Mesenchymal stem cell (in vitro differentiated cells and primary cell): ENCODE measurements at regions not wholly inside any gene's neighbourhood (a gene's known extent, or its start where the extent isn't known, plus 50 kb on each side); places are given as distances from the start of the nearest gene placed in this dataset.

Experiments used
- DNase-seq: peaks from one replicate; pipeline ENCODE4 v3.0.0-alpha.2; 2013
- H2AFZ ChIP-seq: one replicate; pipeline ENCODE4 v1.6.1; 2013; ENCODE audit warnings: low read depth, mild to moderate bottlenecking, control low read depth, inconsistent platforms, low read length, moderate library complexity
- H2AK5ac ChIP-seq: 2 replicates; pipeline ENCODE4 v1.6.1; 2013; ENCODE audit warnings: low read length, moderate library complexity, mild to moderate bottlenecking, inconsistent platforms; ENCODE audit not compliant: severe bottlenecking
- H2BK120ac ChIP-seq: one replicate; pipeline ENCODE4 v1.6.1; 2013; ENCODE audit warnings: low read depth, mild to moderate bottlenecking, inconsistent platforms, low read length, moderate library complexity
- H2BK12ac ChIP-seq, 2 experiments: one replicate each; pipeline ENCODE4 v1.6.1; 2013; ENCODE audit warnings: inconsistent platforms in 2 of 2, low read length in 2 of 2, mild to moderate bottlenecking in 2 of 2, moderate library complexity in 2 of 2, control low read depth in 1 of 2
- H2BK15ac ChIP-seq: one replicate; pipeline ENCODE4 v1.6.1; 2013; ENCODE audit warnings: mild to moderate bottlenecking, low read depth, inconsistent platforms; ENCODE audit not compliant: poor library complexity, severe bottlenecking
- H2BK5ac ChIP-seq: 2 replicates; pipeline ENCODE4 v1.6.1; 2013; ENCODE audit warnings: low read depth, mild to moderate bottlenecking, low read length, control low read depth, inconsistent platforms; ENCODE audit not compliant: poor library complexity, severe bottlenecking
- H3K14ac ChIP-seq, 2 experiments: one replicate each; pipeline ENCODE4 v1.6.1; 2013; ENCODE audit warnings: inconsistent platforms in 2 of 2, low read length in 2 of 2, control low read depth in 1 of 2, mild to moderate bottlenecking in 1 of 2, moderate library complexity in 1 of 2
- H3K18ac ChIP-seq, 2 experiments: one replicate each; pipeline ENCODE4 v1.6.1; 2013; ENCODE audit warnings: inconsistent platforms in 2 of 2, low read length in 2 of 2, control low read depth in 1 of 2, low read depth in 1 of 2, mild to moderate bottlenecking in 1 of 2
- H3K23ac ChIP-seq, 2 experiments: one replicate each; pipeline ENCODE4 v1.6.1; 2013; ENCODE audit warnings: inconsistent platforms in 2 of 2, low read length in 2 of 2, mild to moderate bottlenecking in 2 of 2, moderate library complexity in 2 of 2, control low read depth in 1 of 2
- H3K27ac ChIP-seq: 2 replicates; pipeline ENCODE4 v1.5.1; 2013; ENCODE audit warnings: mild to moderate bottlenecking, moderate library complexity, low read length, control low read depth, inconsistent platforms; ENCODE audit not compliant: poor library complexity, severe bottlenecking
- H3K27me3 ChIP-seq, 2 experiments: 2 replicates each; pipeline versions ENCODE4 v1.6.1 to v1.7.0; 2013; ENCODE audit warnings: low read length in 2 of 2, mild to moderate bottlenecking in 2 of 2, moderate library complexity in 2 of 2, control low read depth in 1 of 2, inconsistent platforms in 1 of 2; ENCODE audit not compliant: control insufficient read depth in 1 of 2, insufficient read depth in 1 of 2
- H3K36me3 ChIP-seq, 2 experiments: 2 replicates each; pipeline versions ENCODE4 v1.6.1 to v1.7.0; 2013; ENCODE audit warnings: low read length in 2 of 2, control low read depth in 1 of 2, inconsistent platforms in 1 of 2, low read depth in 1 of 2, mild to moderate bottlenecking in 1 of 2; ENCODE audit not compliant: insufficient read depth in 2 of 2, control insufficient read depth in 1 of 2
- H3K4ac ChIP-seq, 2 experiments: one replicate each; pipeline ENCODE4 v1.6.1; 2013; ENCODE audit warnings: inconsistent platforms in 2 of 2, low read length in 2 of 2, mild to moderate bottlenecking in 2 of 2, moderate library complexity in 2 of 2, control low read depth in 1 of 2, low read depth in 1 of 2
- H3K4me1 ChIP-seq: 2 replicates; pipeline ENCODE4 v1.6.1; 2013; ENCODE audit warnings: low read depth, low read length, control low read depth; ENCODE audit not compliant: control insufficient read depth, insufficient read depth
- H3K4me2 ChIP-seq: 2 replicates; pipeline ENCODE4 v1.6.1; 2013; ENCODE audit warnings: low read length, mild to moderate bottlenecking, inconsistent platforms; ENCODE audit not compliant: poor library complexity, severe bottlenecking
- H3K4me3 ChIP-seq, 2 experiments: 2 replicates each; pipeline versions ENCODE4 v1.5.1 to v1.7.0; 2013; ENCODE audit warnings: low read length in 2 of 2, mild to moderate bottlenecking in 2 of 2, control low read depth in 1 of 2, low read depth in 1 of 2; ENCODE audit not compliant: insufficient read depth in 1 of 2
- H3K79me1 ChIP-seq: replicated peaks from 2 replicates; pipeline ENCODE4 v1.6.1; 2013; ENCODE audit warnings: mild to moderate bottlenecking, control low read depth, low read length, inconsistent platforms; ENCODE audit not compliant: poor library complexity, severe bottlenecking
- H3K9ac ChIP-seq: 2 replicates; pipeline ENCODE4 v1.7.0; 2013; ENCODE audit warnings: mild to moderate bottlenecking, low read length, moderate library complexity
- H3K9me3 ChIP-seq: 2 replicates; pipeline ENCODE4 v1.7.0; 2013; ENCODE audit warnings: mild to moderate bottlenecking, low read length; ENCODE audit not compliant: control insufficient read depth
- H4K8ac ChIP-seq: one replicate; pipeline ENCODE4 v1.6.1; 2013; ENCODE audit warnings: inconsistent platforms, mild to moderate bottlenecking, low read length, moderate library complexity
- H4K91ac ChIP-seq: one replicate; pipeline ENCODE4 v1.6.1; 2013; ENCODE audit warnings: mild to moderate bottlenecking, low read length, inconsistent platforms
- WGBS: methylation state at CpG from one replicate; pipeline ENCODE4 v1.1.7; 2013; ENCODE audit warnings: mixed read lengths; 5-methylcytosine and 5-hydroxymethylcytosine counted together

DNA sequence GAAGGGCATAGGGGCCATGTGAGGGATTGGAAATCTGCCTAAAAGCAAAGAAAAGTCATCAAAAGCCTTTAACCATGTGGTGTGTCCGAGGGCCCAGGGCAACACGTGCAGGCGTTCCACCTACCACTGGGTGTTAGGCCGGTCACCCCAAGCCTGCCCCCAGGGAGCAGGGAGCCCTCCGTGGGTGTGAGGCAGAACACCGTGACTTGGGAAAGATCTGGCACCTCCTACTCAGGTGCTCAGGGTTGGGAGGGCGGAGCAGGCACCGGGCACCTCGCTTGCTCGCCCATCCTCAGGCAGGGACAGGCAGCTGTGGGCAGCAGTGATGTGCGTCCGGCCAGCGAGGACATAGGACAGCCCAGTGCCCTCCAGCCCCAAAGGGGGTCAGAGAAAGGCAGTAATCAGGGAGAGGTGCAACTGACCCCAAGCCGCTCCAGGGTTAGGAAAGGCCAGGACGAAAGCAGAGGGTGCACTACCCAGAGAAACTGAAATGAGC, 80.7 kb upstream of the CHST15 start:
- Histone ChIP-seq H2AK5ac (no peak overlapping the region), H3K14ac (peak overlapping the region in 1 of 2 experiments; percentile 42), H3K27ac (no peak overlapping the region), H2BK120ac (no peak overlapping the region), H3K18ac (no peak overlapping the region), H3K36me3 (no peaks in the 10 kb centered on the region), H3K23ac (no peak overlapping the region), H2BK5ac (no peak overlapping the region), H2BK12ac (no peak overlapping the region), H3K4me3 (no peak overlapping the region), H3K9ac (no peak overlapping the region), H4K91ac (no peak overlapping the region), H3K79me1 (no peaks in the 10 kb centered on the region), H3K9me3 (peaks cover 5% of the 10 kb centered on the region), H3K4ac (no peak overlapping the region), H3K4me1 (peaks cover 35% of the 10 kb centered on the region), H3K27me3 (peaks cover 0 to 39% of the 10 kb centered on the region in 2 experiments), H2AFZ (no peak overlapping the region), H2BK15ac (no peak overlapping the region), H4K8ac (no peak overlapping the region), H3K4me2 (no peak overlapping the region)
- WGBS: 95% methylated on average over 15 of the region's 15 CpGs
- DNase-seq: no peak

DNA sequence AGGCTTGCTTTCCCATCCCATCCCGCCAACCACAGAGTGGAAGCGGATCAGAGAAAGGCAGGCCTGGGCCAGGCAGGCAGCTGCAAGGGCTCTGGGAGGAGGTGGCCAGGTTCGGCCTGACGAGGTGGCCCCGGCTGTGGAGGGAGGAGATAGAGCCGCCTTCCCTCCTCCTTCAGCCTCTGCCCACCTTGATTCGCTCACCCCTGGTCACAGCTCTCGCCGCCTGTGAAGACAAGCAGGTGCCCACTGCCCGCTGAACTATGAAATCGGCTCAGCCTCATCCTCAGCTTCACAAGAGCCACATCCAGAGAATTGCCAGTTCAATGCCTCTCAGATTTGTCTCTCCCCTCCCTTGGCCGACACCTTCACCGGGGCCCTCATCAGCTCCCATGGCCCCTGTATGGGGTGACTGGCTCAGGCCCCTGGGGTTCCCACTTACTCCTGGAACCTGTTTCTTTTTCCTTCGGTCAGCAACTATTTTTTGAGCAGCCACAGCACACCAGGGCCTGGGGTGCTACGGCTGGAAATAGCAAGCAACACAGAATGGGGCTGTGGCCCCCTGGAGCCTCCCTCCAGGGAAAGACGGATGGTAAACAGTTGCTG, 80.0 kb upstream of the CHST15 start:
- Histone ChIP-seq H3K4me2 (no peak overlapping the region), H3K4ac (no peak overlapping the region), H3K79me1 (no peaks in the 10 kb centered on the region), H4K91ac (peak overlapping the region; percentile 28), H2AK5ac (peak overlapping the region; percentile 26), H3K18ac (no peak overlapping the region), H2BK5ac (no peak overlapping the region), H3K23ac (no peak overlapping the region), H3K4me1 (peaks cover 35% of the 10 kb centered on the region), H3K4me3 (no peak overlapping the region), H3K9ac (no peak overlapping the region), H3K27ac (no peak overlapping the region), H2BK120ac (no peak overlapping the region), H3K27me3 (peaks cover 0 to 42% of the 10 kb centered on the region in 2 experiments), H3K36me3 (no peaks in the 10 kb centered on the region), H3K14ac (peak overlapping the region in 1 of 2 experiments; percentile 42), H4K8ac (no peak overlapping the region), H2BK15ac (no peak overlapping the region), H2BK12ac (no peak overlapping the region), H3K9me3 (peaks cover 5% of the 10 kb centered on the region), H2AFZ (no peak overlapping the region)
- WGBS: 88% methylated on average over 16 of the region's 16 CpGs
- DNase-seq: no peak

DNA sequence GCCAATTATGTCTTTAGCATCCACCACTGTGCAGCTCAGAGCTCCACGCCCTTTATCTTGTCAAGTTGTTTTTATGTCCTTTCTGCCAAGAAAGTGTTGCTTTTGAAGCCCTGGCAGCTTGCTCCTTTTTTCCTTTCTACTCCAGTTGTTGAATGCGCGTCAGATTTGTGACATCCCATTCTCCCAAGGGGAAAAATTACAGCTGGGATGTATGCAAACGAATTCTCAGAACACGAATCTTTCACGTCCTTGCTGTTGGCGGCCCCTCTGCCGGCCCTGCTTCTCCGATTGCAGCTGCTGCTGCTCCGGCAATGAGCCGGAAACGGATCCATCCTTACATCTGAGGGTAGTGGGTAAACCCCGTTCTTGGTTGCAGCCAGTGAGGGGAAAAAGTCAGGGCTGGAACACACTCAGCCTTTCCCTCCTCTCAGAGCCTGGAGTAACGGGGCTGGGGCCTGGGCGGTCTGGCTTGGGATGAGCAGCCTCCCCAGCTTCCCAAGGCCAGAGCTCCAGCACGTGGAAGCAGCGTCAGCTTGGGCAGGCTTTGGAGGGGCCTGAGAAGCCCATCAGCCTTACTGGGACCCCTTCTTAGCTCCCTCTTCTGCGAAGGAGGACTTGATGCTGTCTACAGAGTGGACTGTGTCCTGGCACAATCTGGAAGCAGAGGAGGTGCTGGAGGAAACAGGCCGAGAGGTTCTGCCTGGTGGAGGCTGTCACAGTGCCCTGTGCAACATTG, 79.0 kb upstream of the CHST15 start:
- Histone ChIP-seq H3K14ac (no peak overlapping the region), H2AFZ (no peak overlapping the region), H3K4me1 (peaks cover 31% of the 10 kb centered on the region), H3K27me3 (peaks cover 0 to 42% of the 10 kb centered on the region in 2 experiments), H4K91ac (no peak overlapping the region), H3K27ac (no peak overlapping the region), H4K8ac (no peak overlapping the region), H2BK15ac (no peak overlapping the region), H3K79me1 (no peaks in the 10 kb centered on the region), H3K23ac (no peak overlapping the region), H3K4me2 (no peak overlapping the region), H2BK120ac (no peak overlapping the region), H2BK12ac (peak overlapping the region in 1 of 2 experiments; percentile 33), H3K36me3 (no peaks in the 10 kb centered on the region), H2AK5ac (no peak overlapping the region), H3K9me3 (peaks cover 5% of the 10 kb centered on the region), H3K9ac (no peak overlapping the region), H2BK5ac (no peak overlapping the region), H3K4me3 (no peak overlapping the region), H3K4ac (no peak overlapping the region), H3K18ac (peak overlapping the region in 1 of 2 experiments; percentile 32)
- 82% methylated on average over 19 of the region's 19 CpGs for WGBS
- no peak for DNase-seq

DNA sequence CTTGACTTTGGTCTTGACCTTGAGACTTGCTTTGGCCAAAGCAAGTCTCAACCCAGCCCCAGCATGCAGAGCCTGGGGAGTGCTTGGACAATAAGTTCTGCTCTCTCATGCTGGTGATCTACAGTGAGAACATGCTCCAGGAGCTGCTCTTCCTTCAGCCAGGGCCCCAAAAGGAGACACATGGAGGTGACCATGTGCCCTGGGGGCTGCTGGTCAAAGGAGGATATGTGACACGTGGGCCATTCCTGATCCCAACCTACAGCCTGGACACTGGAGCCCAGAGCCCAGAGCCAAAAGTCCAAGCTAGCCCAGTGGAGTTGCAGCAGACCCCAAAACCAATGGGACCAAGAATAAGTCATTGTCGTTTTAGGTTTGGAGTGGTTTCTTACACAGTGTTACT, 78.2 kb upstream of the CHST15 start:
- WGBS: 85% methylated on average over 2 of the region's 2 CpGs
- peaks cover 24% of the 10 kb centered on the region for H3K4me1 ChIP-seq
- no peak overlapping the region for H3K4me3 ChIP-seq
- H3K4me2 ChIP-seq: no peak overlapping the region
- H3K4ac ChIP-seq: no peak overlapping the region
- H4K91ac ChIP-seq: no peak overlapping the region
- peak overlapping the region; percentile 2 for H2AK5ac ChIP-seq
- H4K8ac ChIP-seq: no peak overlapping the region
- H3K18ac ChIP-seq: no peak overlapping the region
- no peak overlapping the region for H2BK12ac ChIP-seq
- H3K9me3 ChIP-seq: peaks cover 5% of the 10 kb centered on the region
- no peak overlapping the region for H2BK120ac ChIP-seq
- H3K36me3 ChIP-seq: no peaks in the 10 kb centered on the region
- no peak overlapping the region for H3K9ac ChIP-seq
- no peak overlapping the region for H3K14ac ChIP-seq
- peaks cover 0 to 36% of the 10 kb centered on the region in 2 experiments for H3K27me3 ChIP-seq
- H2BK5ac ChIP-seq: no peak overlapping the region
- H3K27ac ChIP-seq: no peak overlapping the region
- H2BK15ac ChIP-seq: no peak overlapping the region
- H2AFZ ChIP-seq: no peak overlapping the region
- no peaks in the 10 kb centered on the region for H3K79me1 ChIP-seq
- H3K23ac ChIP-seq: no peak overlapping the region
- DNase-seq: no peak
